Progenitor cell of endocrine pancreas (in vitro differentiated cells): ENCODE measurements at regions not wholly inside any gene's neighbourhood (a gene's known extent, or its start where the extent isn't known, plus 50 kb on each side); places are given as distances from the start of the nearest gene placed in this dataset.

Experiments used
- DNase-seq: peaks from one replicate; pipeline ENCODE4 v3.0.0; 2021; ENCODE audit warnings: low spot score; ENCODE audit not compliant: unreplicated experiment
- H3K27ac Mint-ChIP-seq: 2 replicates; pipeline ENCODE4 v1.8.0; 2021; ENCODE audit warnings: mild to moderate bottlenecking, moderate library complexity, mixed read lengths
- H3K27me3 Mint-ChIP-seq: 2 replicates; pipeline ENCODE4 v1.8.0; 2021; ENCODE audit warnings: mixed read lengths
- H3K36me3 Mint-ChIP-seq: 2 replicates; pipeline ENCODE4 v1.8.0; 2022; ENCODE audit warnings: mixed read lengths; ENCODE audit not compliant: insufficient read depth
- H3K4me1 Mint-ChIP-seq: 2 replicates; pipeline ENCODE4 v1.8.0; 2021; ENCODE audit warnings: low read depth, mixed read lengths
- H3K4me3 Mint-ChIP-seq: 2 replicates; pipeline ENCODE4 v1.8.0; 2021; ENCODE audit warnings: low read depth, mild to moderate bottlenecking, moderate library complexity, mixed read lengths
- H3K9me3 Mint-ChIP-seq: 2 replicates; pipeline ENCODE4 v1.8.0; 2021; ENCODE audit warnings: low read depth, mixed read lengths
- CTCF ChIP-seq: fragments of 200-600 bp; sonication (generic); IDR thresholded peaks from one replicate; pipeline ENCODE4 v1.5.0; 2021; ENCODE audit warnings: antibody characterized with exemption, mild to moderate bottlenecking; ENCODE audit not compliant: unreplicated experiment

- no peak overlapping the region for H3K27ac Mint-ChIP-seq
- H3K4me1 Mint-ChIP-seq: no peaks in the 10 kb centered on the region
- H3K27me3 Mint-ChIP-seq: peaks cover 16% of the 10 kb centered on the region
- H3K36me3 Mint-ChIP-seq: no peaks in the 10 kb centered on the region
- H3K9me3 Mint-ChIP-seq: peaks cover under 1% of the 10 kb centered on the region
- TF ChIP-seq CTCF: no peak
- no peak for DNase-seq
- no peak overlapping the region for H3K4me3 Mint-ChIP-seq
Observed at GRCh38 chr22:34476762-34477161, 556.5 kb upstream of the LARGE1 start.

- Mint-ChIP-seq H3K27ac (no peak overlapping the region), H3K9me3 (peaks cover 3% of the 10 kb centered on the region), H3K4me1 (no peaks in the 10 kb centered on the region), H3K36me3 (no peaks in the 10 kb centered on the region), H3K4me3 (no peak overlapping the region), H3K27me3 (peaks cover 6% of the 10 kb centered on the region)
- no peak for DNase-seq
- TF ChIP-seq CTCF: no peak
Observed at GRCh38 chr22:34481090-34481489, 560.8 kb upstream of the LARGE1 start.

- Mint-ChIP-seq H3K27ac (no peak overlapping the region), H3K36me3 (no peaks in the 10 kb centered on the region), H3K9me3 (peaks cover 3% of the 10 kb centered on the region), H3K4me1 (no peaks in the 10 kb centered on the region), H3K27me3 (peaks cover 4% of the 10 kb centered on the region), H3K4me3 (no peak overlapping the region)
- no peak for TF ChIP-seq CTCF
- no peak for DNase-seq
Observed at GRCh38 chr22:34486381-34486780, 566.1 kb upstream of the LARGE1 start.

GRCh38 chr22:34489861-34490260 is 569.6 kb upstream of the LARGE1 start:
- H3K4me1 Mint-ChIP-seq: no peaks in the 10 kb centered on the region
- no peak for TF ChIP-seq CTCF
- H3K4me3 Mint-ChIP-seq: no peak overlapping the region
- no peaks in the 10 kb centered on the region for H3K9me3 Mint-ChIP-seq
- no peaks in the 10 kb centered on the region for H3K27me3 Mint-ChIP-seq
- no peak overlapping the region for H3K27ac Mint-ChIP-seq
- H3K36me3 Mint-ChIP-seq: no peaks in the 10 kb centered on the region
- DNase-seq: no peak

GRCh38 chr22:34490886-34491285 is 570.6 kb upstream of the LARGE1 start:
- no peak for DNase-seq
- Mint-ChIP-seq H3K4me1 (no peaks in the 10 kb centered on the region), H3K4me3 (no peak overlapping the region), H3K27ac (no peak overlapping the region), H3K27me3 (no peaks in the 10 kb centered on the region), H3K36me3 (no peaks in the 10 kb centered on the region), H3K9me3 (no peaks in the 10 kb centered on the region)
- no peak for TF ChIP-seq CTCF
